SK-N-SH treated with all-trans-retinoic acid at 6 μM for 48 hours (cell line): ENCODE measurements at regions not wholly inside any gene's neighbourhood (a gene's known extent, or its start where the extent isn't known, plus 50 kb on each side); places are given as distances from the start of the nearest gene placed in this dataset.

Experiments
- ATAC-seq: fragments of 200-7000 bp; cut with Tn5 transposase; 3 replicates; pipeline ENCODE4 v1.9.1; 2020; ENCODE audit warnings: mild to moderate bottlenecking, moderate library complexity
- ARNTL ChIP-seq: fragments of 450-650 bp; formaldehyde crosslinking; IDR thresholded peaks from 2 replicates; pipeline ENCODE4 v1.5.0; 2020; ENCODE audit warnings: low read depth, mild to moderate bottlenecking, moderate library complexity, borderline replicate concordance
- CREB5 ChIP-seq: fragments of 250-450 bp; sonication (Bioruptor Pico); IDR thresholded peaks from 2 replicates; pipeline ENCODE4 v1.5.1; 2020; ENCODE audit warnings: low read depth, mild to moderate bottlenecking, moderate library complexity
- CSDC2 ChIP-seq: fragments of 250-450 bp; sonication (Bioruptor Pico); IDR thresholded peaks from 2 replicates; pipeline ENCODE4 v1.5.0; 2020; ENCODE audit warnings: mild to moderate bottlenecking, moderate library complexity
- CSRNP3 ChIP-seq: fragments of 250-450 bp; sonication (Bioruptor Pico); IDR thresholded peaks from 2 replicates; pipeline ENCODE4 v1.5.1; 2021; ENCODE audit warnings: mild to moderate bottlenecking, moderate library complexity
- ESRRG ChIP-seq: fragments of 250-450 bp; sonication (Bioruptor Pico); IDR thresholded peaks from 2 replicates; pipeline ENCODE4 v1.6.1; 2021; ENCODE audit warnings: mild to moderate bottlenecking
- GLIS3 ChIP-seq: fragments of 250-450 bp; sonication (Bioruptor Pico); IDR thresholded peaks from 2 replicates; pipeline ENCODE4 v1.5.0; 2020; ENCODE audit warnings: mild to moderate bottlenecking, moderate library complexity
- ISL1 ChIP-seq: fragments of 250-450 bp; sonication (Bioruptor Pico); IDR thresholded peaks from 2 replicates; pipeline ENCODE4 v2.1.2; 2022; ENCODE audit warnings: mild to moderate bottlenecking, moderate library complexity
- OSR1 ChIP-seq: fragments of 250-450 bp; sonication (Bioruptor Pico); IDR thresholded peaks from 2 replicates; pipeline ENCODE4 v1.8.0; 2022; ENCODE audit warnings: moderate library complexity, mild to moderate bottlenecking, inconsistent platforms
- POU6F1 ChIP-seq: fragments of 250-450 bp; sonication (Bioruptor Pico); IDR thresholded peaks from 2 replicates; pipeline ENCODE4 v1.8.0; 2021; ENCODE audit warnings: low read depth, mild to moderate bottlenecking, moderate library complexity, borderline replicate concordance
- PPARA ChIP-seq: fragments of 250-450 bp; sonication (Bioruptor Pico); IDR thresholded peaks from 2 replicates; pipeline ENCODE4 v1.5.0; 2020; ENCODE audit warnings: mild to moderate bottlenecking, borderline replicate concordance
- RARB ChIP-seq: fragments of 250-450 bp; sonication (Bioruptor Pico); IDR thresholded peaks from 2 replicates; pipeline ENCODE4 v1.8.0; 2021; ENCODE audit warnings: mild to moderate bottlenecking, moderate library complexity
- SNAI2 ChIP-seq: fragments of 250-450 bp; sonication (Bioruptor Pico); IDR thresholded peaks from 2 replicates; pipeline ENCODE4 v1.5.0; 2020; ENCODE audit warnings: mild to moderate bottlenecking, moderate library complexity
- TOX ChIP-seq: fragments of 250-450 bp; sonication (Bioruptor Pico); IDR thresholded peaks from 2 replicates; pipeline ENCODE4 v1.8.0; 2021; ENCODE audit warnings: mild to moderate bottlenecking, moderate library complexity, borderline replicate concordance
- TSHZ2 ChIP-seq: fragments of 250-450 bp; sonication (Bioruptor Pico); IDR thresholded peaks from 2 replicates; pipeline ENCODE4 v1.5.0; 2020; ENCODE audit warnings: mild to moderate bottlenecking, moderate library complexity
- ZC3H10 ChIP-seq: fragments of 250-450 bp; sonication (Bioruptor Pico); IDR thresholded peaks from 2 replicates; pipeline ENCODE4 v1.5.1; 2021; ENCODE audit warnings: mild to moderate bottlenecking, moderate library complexity
- ZFP3 ChIP-seq: fragments of 250-450 bp; sonication (Bioruptor Pico); IDR thresholded peaks from 2 replicates; pipeline ENCODE4 v1.5.0; 2020; ENCODE audit warnings: mild to moderate bottlenecking, moderate library complexity
- ZNF565 ChIP-seq: fragments of 450-650 bp; formaldehyde crosslinking; conservative IDR thresholded peaks from 2 replicates; pipeline ENCODE4 v1.5.0; 2020; ENCODE audit warnings: low read depth, mild to moderate bottlenecking, moderate library complexity
- ZNF8 ChIP-seq: fragments of 450-650 bp; formaldehyde crosslinking; IDR thresholded peaks from 2 replicates; pipeline ENCODE4 v1.5.0; 2020; ENCODE audit warnings: mild to moderate bottlenecking, moderate library complexity

- TF ChIP-seq CREB5 (CRISPR knock-in tag), result no peak
- no peak for TF ChIP-seq OSR1 (CRISPR knock-in tag)
Measured at GRCh38 chr3:150140614-150141321, 170.1 kb upstream of the PFN2 start (continued).

- no peak for ATAC-seq
- TF ChIP-seq ZC3H10 (CRISPR knock-in tag) (no peak), ESRRG (CRISPR knock-in tag) (no peak), CSRNP3 (CRISPR knock-in tag) (no peak), ZNF565 (CRISPR knock-in tag) (no peak), TSHZ2 (CRISPR knock-in tag) (no peak)
Measured at GRCh38 chr3:150138824-150139223, 168.1 kb upstream of the PFN2 start.

- no peak for ATAC-seq
- TF ChIP-seq POU6F1 (CRISPR knock-in tag), result no peak
- TF ChIP-seq SNAI2 (CRISPR knock-in tag), result no peak
- no peak for TF ChIP-seq ZFP3
- no peak for TF ChIP-seq TSHZ2 (CRISPR knock-in tag)
- TF ChIP-seq ESRRG (CRISPR knock-in tag), result no peak
- TF ChIP-seq ZNF8, result no peak
- no peak for TF ChIP-seq PPARA (CRISPR knock-in tag)
- no peak for TF ChIP-seq CSRNP3 (CRISPR knock-in tag)
- no peak for TF ChIP-seq CSDC2
- no peak for TF ChIP-seq GLIS3
- no peak for TF ChIP-seq ISL1 (CRISPR knock-in tag)
- TF ChIP-seq CREB5 (CRISPR knock-in tag), result no peak
- no peak for TF ChIP-seq RARB (CRISPR knock-in tag)
- no peak for TF ChIP-seq ZNF565 (CRISPR knock-in tag)
- no peak for TF ChIP-seq TOX (CRISPR knock-in tag)
- no peak for TF ChIP-seq ARNTL (CRISPR knock-in tag)
Measured at GRCh38 chr3:150136242-150136641, 165.5 kb upstream of the PFN2 start.
